Activated CD8-positive, alpha-beta T cell treated with anti-CD3 and anti-CD28 coated beads, Interleukin-2, amount 10 ng/mL, durations not matched to agents 7 days and 5 days (primary cell): ENCODE measurements at regions not wholly inside any gene's neighbourhood (a gene's known extent, or its start where the extent isn't known, plus 50 kb on each side); places are given as distances from the start of the nearest gene placed in this dataset.

Source experiments
- ATAC-seq: fragments of 150-1000 bp; cut with Tn5 transposase; one replicate; pipeline ENCODE4 v1.10.0; 2021; ENCODE audit warnings: moderate library complexity
- CTCF ChIA-PET: fragments of 350-600 bp; sonication (Branson Sonifier 250); formaldehyde crosslinking; loops from one replicate; lab custom pipeline; 2021; ENCODE audit warnings: antibody characterized with exemption; lab: Charles Lee
- POLR2A ChIA-PET: fragments of 350-600 bp; sonication (Branson Sonifier 250); formaldehyde crosslinking; loops from one replicate; lab custom pipeline; 2021; ENCODE audit warnings: antibody characterized with exemption; lab: Charles Lee
- DNase-seq: peaks from one replicate; pipeline ENCODE4 v3.0.0-alpha.2; 2020
- H3K27ac Mint-ChIP-seq: one replicate; pipeline ENCODE4 v1.8.0; 2021; ENCODE audit warnings: mild to moderate bottlenecking, mixed read lengths
- H3K27me3 Mint-ChIP-seq: one replicate; pipeline ENCODE4 v1.8.0; 2021; ENCODE audit warnings: low read depth, mixed read lengths
- H3K36me3 Mint-ChIP-seq: one replicate; pipeline ENCODE4 v1.8.0; 2021; ENCODE audit warnings: low read depth, mixed read lengths
- H3K4me1 Mint-ChIP-seq: one replicate; pipeline ENCODE4 v1.8.0; 2021; ENCODE audit warnings: low read depth, mixed read lengths
- H3K4me3 Mint-ChIP-seq: one replicate; pipeline ENCODE4 v1.8.0; 2021; ENCODE audit warnings: mild to moderate bottlenecking, mixed read lengths
- H3K9me3 Mint-ChIP-seq: one replicate; pipeline ENCODE4 v1.8.0; 2022; ENCODE audit warnings: mixed read lengths; ENCODE audit not compliant: insufficient read depth

DNA sequence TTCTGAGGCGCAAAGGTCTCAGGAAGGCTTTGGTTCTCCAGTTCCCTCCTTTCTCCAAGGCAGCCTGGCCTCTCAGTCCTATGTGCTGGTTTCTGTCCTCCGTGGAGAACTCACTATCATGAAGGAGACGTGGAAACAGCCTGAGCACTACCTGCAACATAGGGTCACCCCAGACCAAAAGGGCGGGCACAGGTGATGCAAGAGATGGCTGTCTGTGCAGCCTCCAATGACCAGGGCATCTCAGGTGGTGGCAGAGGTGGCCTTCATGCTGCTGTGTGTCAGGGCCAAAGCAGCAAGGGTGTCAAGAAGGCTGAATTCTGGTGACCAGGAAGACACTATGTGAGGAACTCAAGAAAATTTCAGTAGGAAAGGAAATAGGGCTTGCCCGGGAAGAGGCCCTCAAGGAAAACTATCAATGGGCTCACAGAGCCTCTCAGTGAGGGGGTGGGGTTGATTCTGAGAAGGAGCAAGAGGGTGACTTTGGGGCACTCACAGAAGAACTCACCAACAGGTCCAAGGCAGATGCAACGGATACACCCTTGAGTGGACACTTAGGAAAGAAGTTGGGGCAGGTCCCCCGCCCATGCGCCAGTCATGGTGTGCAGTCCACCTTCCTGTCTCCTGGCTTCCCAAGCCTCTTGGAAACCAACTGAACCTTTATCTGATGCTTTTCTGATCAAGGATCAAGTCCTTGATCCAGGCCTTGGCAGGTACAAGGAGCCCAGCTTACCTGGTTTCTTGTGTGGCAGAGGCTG is 212.3 kb upstream of the B3GAT1 start:
- POLR2A ChIA-PET: no interaction called here
- Mint-ChIP-seq H3K4me3 (no peak overlapping the region), H3K27ac (no peak overlapping the region), H3K9me3 (no peaks in the 10 kb centered on the region), H3K36me3 (no peaks in the 10 kb centered on the region), H3K27me3 (peaks cover 4% of the 10 kb centered on the region), H3K4me1 (no peaks in the 10 kb centered on the region)
- CTCF ChIA-PET: no interaction called here
- DNase-seq (no peak), ATAC-seq (no peak)

DNA sequence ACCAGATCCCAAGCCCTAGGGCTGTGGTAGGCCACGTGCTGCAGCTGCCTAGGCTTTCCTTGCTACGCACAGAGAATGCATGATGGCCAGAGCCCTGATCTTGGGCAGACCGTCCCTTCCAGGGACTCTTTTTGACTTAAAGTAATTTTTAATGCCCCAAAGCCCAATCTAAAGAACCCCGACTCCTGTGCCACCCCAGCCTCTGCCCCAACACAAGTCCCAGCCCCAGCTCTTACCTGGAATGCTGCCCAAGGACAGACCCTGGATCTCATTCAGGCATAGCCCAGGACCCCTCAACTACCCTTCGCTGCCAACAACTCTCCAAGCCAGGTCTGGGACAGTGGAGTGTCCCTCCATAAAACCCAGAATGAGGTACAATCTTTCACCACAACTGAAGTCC is 211.7 kb upstream of the B3GAT1 start:
- no peaks in the 10 kb centered on the region for H3K9me3 Mint-ChIP-seq
- ATAC-seq (no peak), DNase-seq (no peak)
- no peak overlapping the region for H3K27ac Mint-ChIP-seq
- H3K36me3 Mint-ChIP-seq: no peaks in the 10 kb centered on the region
- POLR2A ChIA-PET: no interaction called here
- peaks cover 4% of the 10 kb centered on the region for H3K27me3 Mint-ChIP-seq
- no peak overlapping the region for H3K4me3 Mint-ChIP-seq
- no peaks in the 10 kb centered on the region for H3K4me1 Mint-ChIP-seq
- CTCF ChIA-PET: no interaction called here

DNA sequence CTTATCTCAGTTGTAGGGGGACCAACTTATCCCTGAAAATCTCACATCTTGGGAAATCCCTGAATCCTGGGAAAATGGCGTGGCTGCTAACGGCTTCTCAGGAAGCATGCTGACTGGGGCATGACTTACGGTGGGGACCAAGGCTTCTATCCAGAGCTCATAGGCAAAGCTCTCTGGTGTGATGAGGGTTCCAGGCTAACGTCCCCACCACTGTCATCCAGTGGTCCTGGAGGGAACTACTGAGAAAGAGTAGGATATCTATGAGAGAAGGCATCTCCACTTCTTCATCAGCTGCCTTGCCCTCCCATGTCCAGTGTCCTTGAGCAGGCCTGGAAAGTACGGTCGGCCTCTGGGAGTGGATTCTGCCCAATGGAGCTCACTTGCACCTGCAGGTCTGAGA is 210.4 kb upstream of the B3GAT1 start:
- POLR2A ChIA-PET: no interaction called here
- Mint-ChIP-seq H3K4me1 (no peaks in the 10 kb centered on the region), H3K27ac (no peak overlapping the region), H3K27me3 (peaks cover 2% of the 10 kb centered on the region), H3K9me3 (no peaks in the 10 kb centered on the region), H3K4me3 (no peak overlapping the region), H3K36me3 (no peaks in the 10 kb centered on the region)
- CTCF ChIA-PET: no interaction called here
- ATAC-seq: no peak
- no peak for DNase-seq

- Mint-ChIP-seq H3K36me3 (no peaks in the 10 kb centered on the region), H3K27ac (no peak overlapping the region), H3K9me3 (no peaks in the 10 kb centered on the region), H3K4me3 (no peak overlapping the region), H3K4me1 (no peaks in the 10 kb centered on the region), H3K27me3 (peaks cover 2% of the 10 kb centered on the region)
- POLR2A ChIA-PET: no interaction called here
- ATAC-seq (no peak), DNase-seq (no peak)
- CTCF ChIA-PET: no interaction called here
Measured at GRCh38 chr11:134617360-134617759, 205.3 kb upstream of the B3GAT1 start.

GRCh38 chr11:134616038-134616437 is 204.0 kb upstream of the B3GAT1 start:
- DNase-seq (no peak), ATAC-seq (no peak)
- H3K27me3 Mint-ChIP-seq: no peaks in the 10 kb centered on the region
- CTCF ChIA-PET: no interaction called here
- H3K27ac Mint-ChIP-seq: no peak overlapping the region
- POLR2A ChIA-PET: no interaction called here
- H3K9me3 Mint-ChIP-seq: no peaks in the 10 kb centered on the region
- H3K36me3 Mint-ChIP-seq: no peaks in the 10 kb centered on the region
- H3K4me1 Mint-ChIP-seq: no peaks in the 10 kb centered on the region
- no peak overlapping the region for H3K4me3 Mint-ChIP-seq

GRCh38 chr11:134615041-134615615 is 203.1 kb upstream of the B3GAT1 start:
- Mint-ChIP-seq H3K4me3 (no peak overlapping the region), H3K36me3 (no peaks in the 10 kb centered on the region), H3K27me3 (no peaks in the 10 kb centered on the region), H3K27ac (no peak overlapping the region), H3K9me3 (no peaks in the 10 kb centered on the region), H3K4me1 (no peaks in the 10 kb centered on the region)
- POLR2A ChIA-PET: no interaction called here
- DNase-seq (no peak), ATAC-seq (no peak)
- CTCF ChIA-PET: no interaction called here

DNA sequence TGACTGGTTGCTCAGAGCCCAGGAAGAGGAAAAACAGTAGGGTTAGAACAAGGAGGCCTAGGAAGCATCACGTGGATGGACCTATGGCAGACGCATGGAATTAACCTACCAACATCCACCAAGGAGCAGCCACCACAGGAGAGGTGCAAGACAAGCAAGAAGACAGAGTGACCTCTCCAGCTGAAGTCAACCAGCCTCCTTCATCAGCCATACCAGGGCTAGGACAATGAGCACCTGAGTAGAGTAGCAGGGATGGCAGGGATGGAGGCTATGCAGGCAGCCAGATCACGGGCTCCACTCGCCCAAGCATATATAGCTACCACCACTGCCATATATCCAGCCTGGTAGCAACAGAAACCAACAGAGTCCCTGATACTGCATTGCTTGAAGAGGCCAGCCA is 202.1 kb upstream of the B3GAT1 start:
- no peak overlapping the region for H3K4me3 Mint-ChIP-seq
- ATAC-seq (no peak), DNase-seq (no peak)
- no peak overlapping the region for H3K27ac Mint-ChIP-seq
- H3K9me3 Mint-ChIP-seq: no peaks in the 10 kb centered on the region
- ChIA-PET CTCF (no interaction called here), POLR2A (no interaction called here)
- no peaks in the 10 kb centered on the region for H3K36me3 Mint-ChIP-seq
- H3K27me3 Mint-ChIP-seq: no peaks in the 10 kb centered on the region
- no peaks in the 10 kb centered on the region for H3K4me1 Mint-ChIP-seq

DNA sequence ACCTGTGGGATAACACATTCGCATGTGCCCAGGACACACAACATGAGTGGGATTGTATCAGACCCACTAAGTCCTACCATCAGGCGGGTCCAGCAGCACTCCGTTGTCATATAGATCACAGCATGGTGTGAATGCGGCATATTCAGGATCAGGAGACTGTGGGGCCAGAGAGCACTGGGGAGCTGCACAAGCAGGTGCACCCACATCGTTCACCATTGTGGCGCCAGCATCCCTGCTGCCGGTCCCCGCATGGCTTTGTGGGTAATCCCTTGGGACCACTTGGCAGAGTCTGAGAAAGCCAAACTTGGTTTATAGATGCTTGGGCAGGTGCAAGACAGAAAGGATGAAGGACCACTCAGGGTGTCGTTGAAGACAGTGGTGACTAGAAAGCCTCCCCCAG is 201.6 kb upstream of the B3GAT1 start:
- no peaks in the 10 kb centered on the region for H3K27me3 Mint-ChIP-seq
- H3K36me3 Mint-ChIP-seq: no peaks in the 10 kb centered on the region
- ChIA-PET POLR2A (no interaction called here), CTCF (no interaction called here)
- no peak overlapping the region for H3K27ac Mint-ChIP-seq
- no peak for ATAC-seq
- H3K4me1 Mint-ChIP-seq: no peaks in the 10 kb centered on the region
- DNase-seq: no peak
- no peak overlapping the region for H3K4me3 Mint-ChIP-seq
- H3K9me3 Mint-ChIP-seq: no peaks in the 10 kb centered on the region

GRCh38 chr11:134612140-134613030 is 200.3 kb upstream of the B3GAT1 start:
- POLR2A ChIA-PET: no interaction called here
- no peaks in the 10 kb centered on the region for H3K36me3 Mint-ChIP-seq
- DNase-seq (no peak), ATAC-seq (no peak)
- CTCF ChIA-PET: no interaction called here
- no peak overlapping the region for H3K4me3 Mint-ChIP-seq
- no peaks in the 10 kb centered on the region for H3K9me3 Mint-ChIP-seq
- H3K4me1 Mint-ChIP-seq: no peaks in the 10 kb centered on the region
- no peaks in the 10 kb centered on the region for H3K27me3 Mint-ChIP-seq
- H3K27ac Mint-ChIP-seq: no peak overlapping the region

DNA sequence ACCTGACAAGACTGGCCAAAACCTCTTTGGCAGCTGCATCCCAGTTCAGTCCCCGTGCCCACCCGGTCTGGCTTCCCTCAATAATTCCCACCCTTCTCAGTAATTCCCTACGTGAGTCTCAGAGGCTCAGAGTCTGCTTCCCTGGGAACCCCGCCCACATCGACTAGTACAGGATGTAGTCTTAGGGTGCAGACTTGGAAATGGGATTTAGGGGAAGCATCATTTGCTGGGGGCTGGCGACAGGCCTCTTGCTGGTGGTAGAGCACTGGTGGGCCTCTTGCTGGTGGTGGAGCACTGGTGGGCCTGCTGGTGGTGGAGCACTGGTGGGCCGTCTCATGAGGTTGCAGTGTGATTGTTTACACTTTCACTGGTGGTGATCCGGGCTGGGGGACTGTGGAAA is 199.5 kb upstream of the B3GAT1 start:
- no peak for ATAC-seq

DNA sequence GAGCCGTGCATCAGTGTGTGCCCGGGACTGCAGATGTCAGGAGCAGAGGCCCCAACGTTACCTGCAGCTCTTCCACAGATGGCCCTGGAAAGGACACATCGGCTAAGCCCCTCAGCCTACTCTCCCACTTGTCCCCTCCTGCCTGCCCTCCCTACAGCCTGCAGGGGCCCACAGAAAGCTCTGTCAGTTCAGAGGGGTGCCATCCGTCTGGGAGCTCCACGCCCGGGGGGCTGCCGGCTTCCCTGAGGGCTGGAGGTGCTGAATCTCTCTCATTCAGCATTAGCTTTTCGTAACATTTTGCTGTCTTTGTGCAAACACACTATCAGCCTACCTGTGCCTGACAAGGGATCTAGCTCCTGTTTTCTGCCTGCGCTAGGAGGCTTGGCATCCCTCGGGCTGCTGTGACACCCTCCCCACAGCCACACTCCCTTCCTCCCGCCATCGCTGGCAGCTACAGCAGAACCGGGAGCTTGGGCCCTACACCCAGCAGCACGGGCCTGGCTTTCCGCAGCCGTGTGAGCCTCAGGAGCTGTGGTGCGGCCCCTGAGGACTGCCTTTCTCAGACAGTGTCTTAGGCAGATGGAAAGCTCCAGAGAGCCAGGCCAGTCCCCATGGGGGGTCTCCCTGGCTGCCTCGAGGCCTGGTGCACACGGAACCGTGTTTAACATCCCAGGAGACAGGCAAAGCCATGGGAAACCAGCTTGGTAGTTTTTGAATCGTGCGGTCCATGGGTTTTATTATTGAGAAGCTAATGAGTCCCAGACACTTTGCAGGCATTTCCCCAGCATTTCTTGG is 198.3 kb upstream of the B3GAT1 start:
- ChIA-PET CTCF (no interaction called here), POLR2A (no interaction called here)
- H3K27me3 Mint-ChIP-seq: peaks cover 3% of the 10 kb centered on the region
- no peak overlapping the region for H3K27ac Mint-ChIP-seq
- no peaks in the 10 kb centered on the region for H3K9me3 Mint-ChIP-seq
- DNase-seq (no peak), ATAC-seq (no peak)
- no peaks in the 10 kb centered on the region for H3K36me3 Mint-ChIP-seq
- H3K4me3 Mint-ChIP-seq: no peak overlapping the region
- no peaks in the 10 kb centered on the region for H3K4me1 Mint-ChIP-seq

More for the DNA sequence above, 199.5 kb upstream of the B3GAT1 start:
- Mint-ChIP-seq H3K27ac (no peak overlapping the region), H3K36me3 (no peaks in the 10 kb centered on the region), H3K27me3 (peaks cover 3% of the 10 kb centered on the region), H3K9me3 (no peaks in the 10 kb centered on the region), H3K4me1 (no peaks in the 10 kb centered on the region), H3K4me3 (no peak overlapping the region)
- ChIA-PET CTCF (no interaction called here), POLR2A (no interaction called here)
- DNase-seq: no peak
